T-cell (primary cell): ENCODE measurements at regions not wholly inside any gene's neighbourhood (a gene's known extent, or its start where the extent isn't known, plus 50 kb on each side); places are given as distances from the start of the nearest gene placed in this dataset.

Experiments used
- ATAC-seq, 4 experiments: fragments of 200-7000 bp in 3 of 4; fragments of 150-1000 bp in 1 of 4; cut with Tn5 transposase; replicated peaks in 1 of 4; 1 replicate in 3 of 4; 2 replicates in 1 of 4; pipeline ENCODE4 v1.10.0; 2021; ENCODE audit warnings: moderate library complexity in 3 of 4, mild to moderate bottlenecking in 2 of 4, moderate number of reproducible peaks in 1 of 4
- CTCF ChIA-PET, 2 donors: fragments of 300-600 bp; sonication (Branson Sonifier 250); formaldehyde crosslinking; loops; one replicate each; lab custom pipeline; 2022; ENCODE audit warnings: antibody characterized with exemption in 2 of 2; lab: Charles Lee
- POLR2A ChIA-PET, 2 donors: fragments of 300-600 bp; sonication (Branson Sonifier 250); formaldehyde crosslinking; loops; one replicate each; lab custom pipeline; 2022; ENCODE audit warnings: antibody characterized with exemption in 2 of 2; lab: Charles Lee
- DNase-seq, 35 experiments: peaks; one replicate each; pipeline versions ENCODE4 v3.0.0 to v3.0.0-alpha.2; 2013 to 2023
- H3K27ac ChIP-seq: one replicate; pipeline ENCODE4 v1.5.1; 2013; ENCODE audit warnings: low read length
- H3K27me3 ChIP-seq, 2 experiments: replicated peaks in 1 of 2; 1 replicate in 1 of 2; 2 replicates in 1 of 2; pipeline versions ENCODE4 v1.6.1 to v1.7.0; 2013; ENCODE audit warnings: low read length in 1 of 2, mixed read lengths in 1 of 2; ENCODE audit not compliant: control insufficient read depth in 2 of 2, insufficient read depth in 2 of 2; ENCODE audit errors: extremely low read depth in 1 of 2
- H3K36me3 ChIP-seq, 2 donors: 1 replicate in 1 of 2; 2 replicates in 1 of 2; pipeline versions ENCODE4 v1.6.1 to v1.7.0; 2013; ENCODE audit warnings: low read length in 1 of 2; ENCODE audit not compliant: control insufficient read depth in 2 of 2, insufficient read depth in 1 of 2; ENCODE audit errors: extremely low read depth in 1 of 2
- H3K4me1 ChIP-seq, 2 experiments: 1 replicate in 1 of 2; 2 replicates in 1 of 2; pipeline versions ENCODE4 v1.6.1 to v1.7.0; 2013; ENCODE audit warnings: low read length in 2 of 2, mixed read lengths in 1 of 2; ENCODE audit not compliant: insufficient read depth in 2 of 2, control insufficient read depth in 1 of 2; ENCODE audit errors: extremely low read depth in 1 of 2
- H3K4me3 ChIP-seq, 2 donors: 1 replicate in 1 of 2; 2 replicates in 1 of 2; pipeline versions ENCODE4 v1.5.1 to v1.7.0; 2013; ENCODE audit warnings: mild to moderate bottlenecking in 2 of 2, low read length in 1 of 2, moderate library complexity in 1 of 2; ENCODE audit not compliant: control insufficient read depth in 1 of 2; ENCODE audit errors: extremely low read depth in 1 of 2
- H3K9me3 ChIP-seq: 2 replicates; pipeline ENCODE4 v1.7.0; 2013
- H3K27ac Mint-ChIP-seq, 2 donors: one replicate each; pipeline ENCODE4 v1.8.0; 2020 to 2021; ENCODE audit warnings: mild to moderate bottlenecking in 2 of 2, mixed read lengths in 2 of 2
- H3K27me3 Mint-ChIP-seq, 2 donors: one replicate each; pipeline ENCODE4 v1.8.0; 2021 to 2022; ENCODE audit warnings: mixed read lengths in 2 of 2
- H3K36me3 Mint-ChIP-seq: one replicate; pipeline ENCODE4 v1.8.0; 2021; ENCODE audit warnings: mixed read lengths
- H3K4me1 Mint-ChIP-seq, 3 donors: one replicate each; pipeline ENCODE4 v1.8.0; 2020 to 2022; ENCODE audit warnings: mixed read lengths in 3 of 3, mild to moderate bottlenecking in 1 of 3
- H3K4me3 Mint-ChIP-seq, 3 donors: one replicate each; pipeline ENCODE4 v1.8.0; 2020 to 2022; ENCODE audit warnings: mild to moderate bottlenecking in 3 of 3, mixed read lengths in 3 of 3, moderate library complexity in 3 of 3
- H3K9me3 Mint-ChIP-seq, 3 donors: one replicate each; pipeline ENCODE4 v1.8.0; 2020 to 2022; ENCODE audit warnings: mixed read lengths in 3 of 3
- WGBS: methylation state at CpG from one replicate; pipeline ENCODE4 v1.1.5; 2013; ENCODE audit warnings: missing lambda C conversion rate; ENCODE audit not compliant: insufficient coverage; 5-methylcytosine and 5-hydroxymethylcytosine counted together

DNA sequence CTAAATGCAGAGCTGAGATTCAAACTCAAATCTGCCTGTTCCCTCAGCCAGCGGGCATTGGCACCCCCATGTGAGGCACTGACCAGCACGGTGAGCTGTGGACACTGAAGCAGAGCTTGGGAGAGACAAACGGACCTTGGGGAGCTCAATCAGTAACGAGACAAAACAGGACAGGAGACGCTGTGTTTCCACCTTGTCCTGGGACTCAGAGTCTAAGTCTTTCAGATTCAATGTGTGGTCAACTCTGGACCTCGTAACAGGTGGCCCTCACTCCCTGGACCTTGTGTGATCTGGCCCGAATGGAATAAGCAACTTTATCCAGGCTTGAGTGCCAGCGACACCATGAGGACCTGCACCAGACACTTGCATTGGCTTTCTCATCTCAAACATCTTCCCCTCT is 232.5 kb downstream of the UACA start:
- no peaks in the 10 kb centered on the region for H3K9me3 Mint-ChIP-seq
- H3K36me3 Mint-ChIP-seq = no peaks in the 10 kb centered on the region
- Histone ChIP-seq H3K36me3 (peaks cover 0 to 4% of the 10 kb centered on the region in 2 donors), H3K4me1 (peaks cover 50 to 88% of the 10 kb centered on the region in 2 experiments), H3K9me3 (no peaks in the 10 kb centered on the region), H3K27me3 (no peaks in the 10 kb centered on the region), H3K4me3 (no peak overlapping the region), H3K27ac (no peak overlapping the region)
- ChIA-PET CTCF (interaction anchor here in 1 of 2 donors (0.6 kb wide), 1 partner anchor 51 kb away, joined by 3 read pairs; no protein-coding TSS in a partner anchor), POLR2A (interaction anchor here in 1 of 2 donors (0.6 kb wide), 1 partner anchor 1343 kb away, joined by 3 read pairs; no protein-coding TSS in a partner anchor)
- no peak overlapping the region for H3K4me3 Mint-ChIP-seq
- DNase-seq (no peak), ATAC-seq (no peak)
- H3K4me1 Mint-ChIP-seq = peaks cover 96 to 98% (median 97%) of the 10 kb centered on the region in 3 donors
- H3K27ac Mint-ChIP-seq = peak overlapping the region; percentile 17 to 61
- WGBS = 95% methylated on average over 7 of the region's 8 CpGs
- no peaks in the 10 kb centered on the region for H3K27me3 Mint-ChIP-seq

- no peaks in the 10 kb centered on the region for H3K9me3 Mint-ChIP-seq
- H3K27ac Mint-ChIP-seq = peak overlapping the region; percentile 92 to 98
- peak overlapping the region in 1 of 3 donors; percentile 78 for H3K4me3 Mint-ChIP-seq
- ChIA-PET POLR2A (no interaction called here), CTCF (no interaction called here)
- no peaks in the 10 kb centered on the region for H3K36me3 Mint-ChIP-seq
- Histone ChIP-seq H3K4me1 (peaks cover 49 to 85% of the 10 kb centered on the region in 2 experiments), H3K4me3 (no peak overlapping the region), H3K27ac (no peak overlapping the region), H3K27me3 (no peaks in the 10 kb centered on the region), H3K9me3 (no peaks in the 10 kb centered on the region), H3K36me3 (peaks cover 0 to 4% of the 10 kb centered on the region in 2 donors)
- no peaks in the 10 kb centered on the region for H3K27me3 Mint-ChIP-seq
- WGBS = 83% methylated on average over 1 of the region's 4 CpGs
- H3K4me1 Mint-ChIP-seq = peaks cover 94 to 98% (median 97%) of the 10 kb centered on the region in 3 donors
- no peak for DNase-seq
- ATAC-seq = no peak
Measured at GRCh38 chr15:70530503-70530902, 232.9 kb downstream of the UACA start.

GRCh38 chr15:70530017-70530499 is 233.3 kb downstream of the UACA start:
- no peak for ATAC-seq
- Mint-ChIP-seq H3K36me3 (no peaks in the 10 kb centered on the region), H3K9me3 (no peaks in the 10 kb centered on the region), H3K4me3 (peak overlapping the region in 2 of 3 donors; percentile 0 to 78), H3K4me1 (peaks cover 92 to 97% (median 96%) of the 10 kb centered on the region in 3 donors), H3K27me3 (no peaks in the 10 kb centered on the region), H3K27ac (peak overlapping the region; percentile 92 to 98)
- WGBS = 95% methylated on average over 5 of the region's 5 CpGs
- POLR2A ChIA-PET = no interaction called here
- no peak for DNase-seq
- peaks cover 49 to 80% of the 10 kb centered on the region in 2 experiments for H3K4me1 ChIP-seq
- H3K36me3 ChIP-seq = peaks cover 0 to 4% of the 10 kb centered on the region in 2 donors
- no peaks in the 10 kb centered on the region for H3K27me3 ChIP-seq
- CTCF ChIA-PET = no interaction called here
- H3K27ac ChIP-seq = peak overlapping the region; percentile 77
- H3K4me3 ChIP-seq = no peak overlapping the region
- H3K9me3 ChIP-seq = no peaks in the 10 kb centered on the region

DNA sequence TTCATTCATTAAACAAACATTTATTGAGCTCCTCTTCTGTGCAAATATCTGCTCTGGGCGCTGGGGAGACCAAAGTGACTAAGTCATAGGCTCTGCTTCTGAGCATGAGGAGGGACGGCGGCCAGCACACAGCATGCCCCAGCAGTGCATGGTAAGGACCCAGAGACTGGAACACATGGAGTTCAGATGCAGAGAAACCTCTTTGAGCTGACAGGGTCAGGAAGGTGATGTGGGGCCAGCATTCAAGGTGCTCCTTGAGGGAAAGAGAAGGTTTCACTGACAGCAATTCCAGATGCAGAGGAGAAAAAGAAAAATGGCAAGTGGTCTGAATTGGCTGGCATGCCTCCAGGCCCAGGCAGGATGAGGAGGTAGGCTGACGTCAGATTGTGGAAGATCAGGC is 234.5 kb downstream of the UACA start:
- Histone ChIP-seq H3K9me3 (no peaks in the 10 kb centered on the region), H3K27me3 (no peaks in the 10 kb centered on the region), H3K4me1 (peaks cover 46 to 68% of the 10 kb centered on the region in 2 experiments), H3K27ac (peak overlapping the region; percentile 77), H3K4me3 (peak overlapping the region in 1 of 2 donors; percentile 63), H3K36me3 (peaks cover 0 to 4% of the 10 kb centered on the region in 2 donors)
- H3K4me1 Mint-ChIP-seq = peaks cover 88 to 89% (median 89%) of the 10 kb centered on the region in 3 donors
- H3K9me3 Mint-ChIP-seq = no peaks in the 10 kb centered on the region
- H3K4me3 Mint-ChIP-seq = peak overlapping the region; percentile 34 to 78 (median 67)
- DNase-seq (peak in 2 of 35 experiments; percentile 15 to 37), ATAC-seq (no peak)
- CTCF ChIA-PET = interaction anchor here in 1 of 2 donors (0.6 to 1.3 kb wide), 4 partner anchors 37 to 1066 kb away, joined by 3 to 6 read pairs (median 3); no protein-coding TSS in a partner anchor
- no peaks in the 10 kb centered on the region for H3K27me3 Mint-ChIP-seq
- POLR2A ChIA-PET = interaction anchor here in 1 of 2 donors (0.6 kb wide), 1 partner anchor 1077 kb away, joined by 5 read pairs; no protein-coding TSS in a partner anchor
- H3K27ac Mint-ChIP-seq = peak overlapping the region; percentile 92 to 98
- WGBS = 67% methylated on average over 3 of the region's 4 CpGs
- H3K36me3 Mint-ChIP-seq = peaks cover 3% of the 10 kb centered on the region

GRCh38 chr15:70528270-70528706 is 235.1 kb downstream of the UACA start:
- peaks cover 0 to 4% of the 10 kb centered on the region in 2 donors for H3K36me3 ChIP-seq
- Mint-ChIP-seq H3K4me3 (peak overlapping the region; percentile 45 to 78 (median 67)), H3K4me1 (peaks cover 83 to 85% (median 85%) of the 10 kb centered on the region in 3 donors), H3K27ac (peak overlapping the region; percentile 92 to 98), H3K36me3 (peaks cover 3% of the 10 kb centered on the region), H3K9me3 (no peaks in the 10 kb centered on the region), H3K27me3 (no peaks in the 10 kb centered on the region)
- WGBS = 6% methylated on average over 4 of the region's 6 CpGs
- peak overlapping the region; percentile 14 to 63 for H3K4me3 ChIP-seq
- ChIA-PET CTCF (interaction anchor here (0.6 to 1.3 kb wide), 6 partner anchors 36 to 1065 kb away, joined by 3 to 6 read pairs (median 4); no protein-coding TSS in a partner anchor), POLR2A (interaction anchor here in 1 of 2 donors (0.6 kb wide), 2 partner anchors 1076 to 1083 kb away, joined by 4 to 5 read pairs; no protein-coding TSS in a partner anchor)
- DNase-seq (peak in 34 of 35 experiments; percentile 26 to 83 (median 44)), ATAC-seq (peak; percentile 89 to 95 (median 92))
- no peaks in the 10 kb centered on the region for H3K27me3 ChIP-seq
- no peaks in the 10 kb centered on the region for H3K9me3 ChIP-seq
- H3K27ac ChIP-seq = peak overlapping the region; percentile 77
- peaks cover 44 to 62% of the 10 kb centered on the region in 2 experiments for H3K4me1 ChIP-seq

DNA sequence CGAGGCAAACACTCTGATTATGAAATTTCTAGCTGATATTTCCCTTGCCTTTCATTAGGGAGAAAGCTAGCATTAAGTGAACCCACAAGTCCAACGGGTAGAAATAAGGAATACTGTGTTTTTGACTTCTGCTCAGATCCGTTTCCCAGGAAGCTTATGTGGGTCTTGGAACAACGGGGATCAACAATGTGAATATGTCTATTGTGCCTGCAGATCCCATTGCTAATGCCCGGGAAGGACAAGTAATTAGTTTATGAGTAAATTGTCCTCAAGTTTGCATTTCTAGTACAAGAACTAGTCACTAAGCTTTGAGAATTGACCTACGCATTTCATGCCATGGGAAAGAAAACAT is 236.4 kb downstream of the UACA start:
- no peaks in the 10 kb centered on the region for H3K27me3 ChIP-seq
- peak overlapping the region in 1 of 3 donors; percentile 78 for H3K4me3 Mint-ChIP-seq
- H3K27me3 Mint-ChIP-seq = no peaks in the 10 kb centered on the region
- ChIA-PET POLR2A (interaction anchor here in 1 of 2 donors (0.6 kb wide), 1 partner anchor 428 kb away, joined by 6 read pairs; no protein-coding TSS in a partner anchor), CTCF (interaction anchor here in 1 of 2 donors (0.8 kb wide), 1 partner anchor 8 kb away, joined by 3 read pairs; no protein-coding TSS in a partner anchor)
- peaks cover 0 to 4% of the 10 kb centered on the region in 2 donors for H3K36me3 ChIP-seq
- H3K27ac Mint-ChIP-seq = peak overlapping the region in 1 of 2 donors; percentile 24
- 88% methylated on average over 3 of the region's 6 CpGs for WGBS
- no peaks in the 10 kb centered on the region for H3K9me3 ChIP-seq
- ATAC-seq = no peak
- no peak overlapping the region for H3K27ac ChIP-seq
- H3K4me1 ChIP-seq = peaks cover 34 to 53% of the 10 kb centered on the region in 2 experiments
- no peaks in the 10 kb centered on the region for H3K9me3 Mint-ChIP-seq
- peaks cover 3% of the 10 kb centered on the region for H3K36me3 Mint-ChIP-seq
- no peak overlapping the region for H3K4me3 ChIP-seq
- DNase-seq = no peak
- H3K4me1 Mint-ChIP-seq = peaks cover 71 to 81% (median 74%) of the 10 kb centered on the region in 3 donors
